ENCODE measurements at regions not wholly inside any gene's neighbourhood (a gene's known extent, or its start where the extent isn't known, plus 50 kb on each side); places are given as distances from the start of the nearest gene placed in this dataset.

- no peaks in the 10 kb centered on the region for H3K36me3 Mint-ChIP-seq
- H3K27ac Mint-ChIP-seq = no peak overlapping the region
- H3K4me3 Mint-ChIP-seq = no peak overlapping the region
- no peak for DNase-seq
- H3K4me1 Mint-ChIP-seq (ENCODE audit: low read depth) = no peaks in the 10 kb centered on the region
- intact Hi-C loops (cut with micrococcal nuclease) = no loop called here
- POLR2A ChIA-PET = no interaction called here
- CTCF ChIA-PET = no interaction called here
- H3K27me3 Mint-ChIP-seq = peaks cover 20% of the 10 kb centered on the region
- H3K9me3 Mint-ChIP-seq = no peaks in the 10 kb centered on the region
Observed at GRCh38 chr2:13052547-13052946, 335.8 kb downstream of the TRIB2 start.

- DNase-seq = no peak
- Mint-ChIP-seq H3K27ac (no peak overlapping the region), H3K4me1 (ENCODE audit: low read depth) (no peaks in the 10 kb centered on the region), H3K36me3 (no peaks in the 10 kb centered on the region), H3K27me3 (peaks cover 20% of the 10 kb centered on the region), H3K4me3 (no peak overlapping the region), H3K9me3 (no peaks in the 10 kb centered on the region)
- intact Hi-C loops (cut with micrococcal nuclease) = no loop called here
- CTCF ChIA-PET = interaction anchor here (0.6 to 0.7 kb wide), 2 partner anchors 1427 to 1913 kb away, joined by 3 read pairs; no protein-coding TSS in a partner anchor
- POLR2A ChIA-PET = no interaction called here
Observed at GRCh38 chr2:13056259-13056843, 339.6 kb downstream of the TRIB2 start.

- Mint-ChIP-seq H3K9me3 (no peaks in the 10 kb centered on the region), H3K4me3 (no peak overlapping the region), H3K4me1 (ENCODE audit: low read depth) (no peaks in the 10 kb centered on the region), H3K27ac (no peak overlapping the region), H3K36me3 (no peaks in the 10 kb centered on the region), H3K27me3 (peaks cover 16% of the 10 kb centered on the region)
- intact Hi-C loops (cut with micrococcal nuclease) = no loop called here
- ChIA-PET CTCF (interaction anchor here (0.9 kb wide), 1 partner anchor 10 kb away, joined by 3 read pairs; no protein-coding TSS in a partner anchor), POLR2A (no interaction called here)
- no peak for DNase-seq
Observed at GRCh38 chr2:13057671-13058070, 340.9 kb downstream of the TRIB2 start.

GRCh38 chr2:13066676-13067075, 349.9 kb downstream of the TRIB2 start:
- H3K27me3 Mint-ChIP-seq = peaks cover 23% of the 10 kb centered on the region
- CTCF ChIA-PET = no interaction called here
- intact Hi-C loops (cut with micrococcal nuclease) = no loop called here
- POLR2A ChIA-PET = no interaction called here
- no peak overlapping the region for H3K4me3 Mint-ChIP-seq
- no peaks in the 10 kb centered on the region for H3K4me1 Mint-ChIP-seq (ENCODE audit: low read depth)
- H3K9me3 Mint-ChIP-seq = no peaks in the 10 kb centered on the region
- no peaks in the 10 kb centered on the region for H3K36me3 Mint-ChIP-seq
- DNase-seq = no peak
- H3K27ac Mint-ChIP-seq = no peak overlapping the region

- CTCF ChIA-PET = no interaction called here
- Mint-ChIP-seq H3K4me1 (ENCODE audit: low read depth) (no peaks in the 10 kb centered on the region), H3K36me3 (no peaks in the 10 kb centered on the region), H3K27me3 (peaks cover 23% of the 10 kb centered on the region), H3K9me3 (no peaks in the 10 kb centered on the region), H3K27ac (no peak overlapping the region), H3K4me3 (no peak overlapping the region)
- intact Hi-C loops (cut with micrococcal nuclease) = no loop called here
- no peak for DNase-seq
- POLR2A ChIA-PET = no interaction called here
Observed at GRCh38 chr2:13067508-13067907, 350.8 kb downstream of the TRIB2 start.

GRCh38 chr2:13089971-13090370, 373.2 kb downstream of the TRIB2 start:
- Mint-ChIP-seq H3K9me3 (no peaks in the 10 kb centered on the region), H3K4me1 (ENCODE audit: low read depth) (no peaks in the 10 kb centered on the region), H3K27ac (no peak overlapping the region), H3K4me3 (no peak overlapping the region), H3K36me3 (no peaks in the 10 kb centered on the region), H3K27me3 (peaks cover 4% of the 10 kb centered on the region)
- intact Hi-C loops (cut with micrococcal nuclease) = no loop called here
- no peak for DNase-seq
- ChIA-PET POLR2A (no interaction called here), CTCF (interaction anchor here (0.6 kb wide), 1 partner anchor 27 kb away, joined by 3 read pairs; no protein-coding TSS in a partner anchor)

GRCh38 chr2:13091455-13091854, 374.7 kb downstream of the TRIB2 start:
- Mint-ChIP-seq H3K27me3 (peaks cover 9% of the 10 kb centered on the region), H3K4me1 (ENCODE audit: low read depth) (no peaks in the 10 kb centered on the region), H3K4me3 (no peak overlapping the region), H3K9me3 (no peaks in the 10 kb centered on the region), H3K36me3 (no peaks in the 10 kb centered on the region), H3K27ac (no peak overlapping the region)
- intact Hi-C loops (cut with micrococcal nuclease) = no loop called here
- DNase-seq = no peak
- ChIA-PET POLR2A (no interaction called here), CTCF (no interaction called here)

- DNase-seq = no peak
- ChIA-PET CTCF (no interaction called here), POLR2A (no interaction called here)
- Mint-ChIP-seq H3K27ac (no peak overlapping the region), H3K4me3 (no peak overlapping the region), H3K4me1 (ENCODE audit: low read depth) (no peaks in the 10 kb centered on the region), H3K36me3 (no peaks in the 10 kb centered on the region), H3K27me3 (peaks cover 10% of the 10 kb centered on the region), H3K9me3 (no peaks in the 10 kb centered on the region)
- intact Hi-C loops (cut with micrococcal nuclease) = no loop called here
Observed at GRCh38 chr2:13091861-13092378, 375.2 kb downstream of the TRIB2 start.

- Mint-ChIP-seq H3K27ac (no peak overlapping the region), H3K4me3 (no peak overlapping the region), H3K4me1 (ENCODE audit: low read depth) (no peaks in the 10 kb centered on the region), H3K27me3 (peaks cover 11% of the 10 kb centered on the region), H3K36me3 (no peaks in the 10 kb centered on the region), H3K9me3 (no peaks in the 10 kb centered on the region)
- intact Hi-C loops (cut with micrococcal nuclease) = no loop called here
- ChIA-PET CTCF (no interaction called here), POLR2A (no interaction called here)
- DNase-seq = no peak
Observed at GRCh38 chr2:13093416-13093991, 376.8 kb downstream of the TRIB2 start.

GRCh38 chr2:13102397-13103063, 385.8 kb downstream of the TRIB2 start:
- Mint-ChIP-seq H3K4me3 (no peak overlapping the region), H3K36me3 (no peaks in the 10 kb centered on the region), H3K4me1 (ENCODE audit: low read depth) (no peaks in the 10 kb centered on the region), H3K27ac (no peak overlapping the region), H3K27me3 (peaks cover 12% of the 10 kb centered on the region), H3K9me3 (peaks cover 2% of the 10 kb centered on the region)
- ChIA-PET POLR2A (no interaction called here), CTCF (no interaction called here)
- no peak for DNase-seq
- intact Hi-C loops (cut with micrococcal nuclease) = no loop called here

GRCh38 chr2:13103151-13103550, 386.4 kb downstream of the TRIB2 start:
- ChIA-PET POLR2A (no interaction called here), CTCF (no interaction called here)
- DNase-seq = no peak
- H3K4me1 Mint-ChIP-seq (ENCODE audit: low read depth) = no peaks in the 10 kb centered on the region
- intact Hi-C loops (cut with micrococcal nuclease) = no loop called here
- H3K27me3 Mint-ChIP-seq = peaks cover 13% of the 10 kb centered on the region
- no peak overlapping the region for H3K27ac Mint-ChIP-seq
- H3K4me3 Mint-ChIP-seq = no peak overlapping the region
- no peaks in the 10 kb centered on the region for H3K36me3 Mint-ChIP-seq
- H3K9me3 Mint-ChIP-seq = peaks cover 2% of the 10 kb centered on the region

- Mint-ChIP-seq H3K36me3 (no peaks in the 10 kb centered on the region), H3K4me1 (ENCODE audit: low read depth) (no peaks in the 10 kb centered on the region), H3K27ac (no peak overlapping the region), H3K9me3 (peaks cover 2% of the 10 kb centered on the region), H3K27me3 (peaks cover 17% of the 10 kb centered on the region), H3K4me3 (no peak overlapping the region)
- CTCF ChIA-PET = no interaction called here
- DNase-seq = no peak
- intact Hi-C loops (cut with micrococcal nuclease) = no loop called here
- POLR2A ChIA-PET = no interaction called here
Observed at GRCh38 chr2:13103778-13104493, 387.2 kb downstream of the TRIB2 start.

Data from activated CD4-positive, alpha-beta memory T cell treated with anti-CD3 and anti-CD28 coated beads for 36 hours (primary cell).